ENCODE measurements at regions not wholly inside any gene's neighbourhood (a gene's known extent, or its start where the extent isn't known, plus 50 kb on each side); places are given as distances from the start of the nearest gene placed in this dataset.

GRCh38 chr13:26821672-26822071 lies 61.1 kb upstream of the GPR12 start:
- Histone ChIP-seq H3K9me3 (ENCODE audit: control insufficient read depth, low read depth, low read length) (no peaks in the 10 kb centered on the region), H4K8ac (replicated peaks; ENCODE audit: insufficient read length, low read depth, low read length) (no peak overlapping the region), H3K23me2 (ENCODE audit: insufficient read length, low read depth, low read length, poor library complexity, severe bottlenecking) (no peaks in the 10 kb centered on the region), H3K18ac (ENCODE audit: insufficient read length, low read depth, low read length) (no peak overlapping the region), H2BK120ac (ENCODE audit: low read depth, low read length, poor library complexity, severe bottlenecking) (no peak overlapping the region), H3K14ac (ENCODE audit: insufficient read depth, low read length) (no peak overlapping the region), H3K79me2 (ENCODE audit: insufficient read depth, low read length) (no peaks in the 10 kb centered on the region), H4K5ac (ENCODE audit: insufficient read length, low read depth, low read length) (no peak overlapping the region), H3T11ph (ENCODE audit: low read length) (no peak overlapping the region), H3K4me2 (ENCODE audit: insufficient read depth, insufficient read length, low read length) (no peak overlapping the region), H3K4ac (ENCODE audit: low read depth, low read length) (no peak overlapping the region), H2BK12ac (ENCODE audit: insufficient read length, low read depth, low read length) (no peak overlapping the region), H4K20me1 (ENCODE audit: control insufficient read depth, insufficient read depth, insufficient read length) (no peaks in the 10 kb centered on the region), H2BK5ac (ENCODE audit: insufficient read length, low read length) (no peak overlapping the region), H2AFZ (ENCODE audit: low read length) (no peak overlapping the region), H3K9ac (ENCODE audit: extremely low read depth, insufficient read length, low read length) (no peak overlapping the region), H3K79me1 (ENCODE audit: insufficient read depth, low read depth, low read length, poor library complexity, severe bottlenecking) (no peaks in the 10 kb centered on the region), H3K56ac (ENCODE audit: insufficient read length, low read depth, low read length) (no peak overlapping the region), H2BK15ac (ENCODE audit: low read depth, low read length) (no peak overlapping the region), H2AK5ac (ENCODE audit: insufficient read length, low read length) (no peak overlapping the region), H3K4me1 (ENCODE audit: insufficient read depth, low read length) (no peaks in the 10 kb centered on the region), H3K27me3 (ENCODE audit: insufficient read depth, low read length) (no peaks in the 10 kb centered on the region), H3K27ac (ENCODE audit: insufficient read length, low read depth, low read length) (no peak overlapping the region), H4K91ac (ENCODE audit: insufficient read length, low read depth, low read length) (no peak overlapping the region), H3K23ac (ENCODE audit: insufficient read length, low read depth, low read length) (no peak overlapping the region), H2BK20ac (ENCODE audit: low read depth, low read length, poor library complexity, severe bottlenecking) (no peak overlapping the region)
- no peak for DNase-seq
- no peak overlapping the region for H3K4me3 Mint-ChIP-seq
- H3K27me3 Mint-ChIP-seq (ENCODE audit: low read depth): no peaks in the 10 kb centered on the region; the same call in 1 of the 2 replicates
- no CpG with 5 or more reads among the region's 7 CpGs for WGBS (ENCODE audit: extremely low coverage, insufficient read length, low lambda C conversion rate)
- no peaks in the 10 kb centered on the region for H3K9me3 Mint-ChIP-seq
- H3K36me3 Mint-ChIP-seq (ENCODE audit: insufficient read depth in 1 of 3, low read depth in 3 of 3): no peaks in the 10 kb centered on the region
- TF ChIP-seq CTCF (conservative IDR thresholded peaks at IDR 0.05): no peak
- 0 out of 4 replicates have a peak, but pooled peaks cover 0 to 2% of the 10 kb centered on the region in 2 experiments for H3K4me1 Mint-ChIP-seq
- H3K27ac Mint-ChIP-seq: no peak overlapping the region
